Activated naive CD4-positive, alpha-beta T cell treated with anti-CD3 and anti-CD28 coated beads for 36 hours (primary cell): ENCODE measurements at regions not wholly inside any gene's neighbourhood (a gene's known extent, or its start where the extent isn't known, plus 50 kb on each side); places are given as distances from the start of the nearest gene placed in this dataset.
"Not testable (repeated sequence)": the region's sequence is repeated elsewhere in the genome, so short reads cannot be mapped to it uniquely, and the experiment has no call there.

Experiments
- CTCF ChIA-PET: fragments of 350-600 bp; sonication (Branson Sonifier 250); formaldehyde crosslinking; loops from one replicate; lab custom pipeline; 2021; ENCODE audit warnings: antibody characterized with exemption; lab: Charles Lee
- DNase-seq: peaks from one replicate; pipeline ENCODE4 v3.0.0-alpha.2; 2020
- H3K27ac Mint-ChIP-seq: one replicate; pipeline ENCODE4 v1.8.0; 2021; ENCODE audit warnings: mild to moderate bottlenecking, mixed read lengths
- H3K27me3 Mint-ChIP-seq: one replicate; pipeline ENCODE4 v1.8.0; 2021; ENCODE audit warnings: low read depth, mixed read lengths
- H3K36me3 Mint-ChIP-seq: one replicate; pipeline ENCODE4 v1.8.0; 2021; ENCODE audit warnings: low read depth, mixed read lengths
- H3K4me1 Mint-ChIP-seq: one replicate; pipeline ENCODE4 v1.8.0; 2021; ENCODE audit warnings: low read depth, mixed read lengths
- H3K4me3 Mint-ChIP-seq: one replicate; pipeline ENCODE4 v1.8.0; 2021; ENCODE audit warnings: mild to moderate bottlenecking, moderate library complexity, mixed read lengths
- H3K9me3 Mint-ChIP-seq: one replicate; pipeline ENCODE4 v1.8.0; 2021; ENCODE audit warnings: mixed read lengths
- intact Hi-C: fragments of 100-400 bp; cut with micrococcal nuclease; formaldehyde crosslinking; loops from one replicate; pipeline ENCODE4 v1.15.1; 2023

DNA sequence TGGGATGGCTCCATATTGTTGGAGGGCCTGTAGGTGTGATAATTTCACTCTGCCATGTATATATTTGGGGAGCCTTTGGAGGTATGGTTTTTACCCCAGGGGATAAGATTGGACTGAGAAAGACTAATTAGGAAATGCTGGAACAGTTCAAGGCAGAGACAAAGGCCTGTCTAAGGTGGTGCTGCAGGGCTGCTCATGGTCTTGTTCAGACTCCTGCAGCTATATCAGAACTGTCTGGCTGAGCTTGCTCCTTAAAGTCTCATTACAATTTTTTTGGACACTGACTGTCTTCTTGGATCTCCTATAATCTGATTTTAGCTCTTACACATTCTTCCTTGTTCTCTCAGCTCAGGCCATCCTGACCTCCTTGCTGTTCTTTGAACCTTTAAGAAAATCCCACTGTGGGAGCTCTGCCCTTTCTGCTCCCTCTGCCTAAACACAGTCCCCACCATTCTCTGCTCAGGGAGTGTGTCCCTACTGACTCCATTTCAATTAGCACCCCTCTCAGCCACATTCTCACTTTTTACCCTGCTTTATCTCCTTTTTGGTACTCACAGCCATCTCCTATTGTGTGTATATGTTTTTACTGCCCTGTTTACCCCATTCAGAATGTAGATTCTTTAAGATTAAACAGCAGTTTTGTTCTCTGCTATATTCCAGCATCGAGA is 468.7 kb upstream of the FANCL start:
- no peaks in the 10 kb centered on the region for H3K9me3 Mint-ChIP-seq
- no peak overlapping the region for H3K4me3 Mint-ChIP-seq
- DNase-seq = no peak
- H3K27me3 Mint-ChIP-seq = no peaks in the 10 kb centered on the region
- H3K4me1 Mint-ChIP-seq = no peaks in the 10 kb centered on the region
- CTCF ChIA-PET = no interaction called here
- no peak overlapping the region for H3K27ac Mint-ChIP-seq
- H3K36me3 Mint-ChIP-seq = no peaks in the 10 kb centered on the region
- intact Hi-C loops = no loop called here

DNA sequence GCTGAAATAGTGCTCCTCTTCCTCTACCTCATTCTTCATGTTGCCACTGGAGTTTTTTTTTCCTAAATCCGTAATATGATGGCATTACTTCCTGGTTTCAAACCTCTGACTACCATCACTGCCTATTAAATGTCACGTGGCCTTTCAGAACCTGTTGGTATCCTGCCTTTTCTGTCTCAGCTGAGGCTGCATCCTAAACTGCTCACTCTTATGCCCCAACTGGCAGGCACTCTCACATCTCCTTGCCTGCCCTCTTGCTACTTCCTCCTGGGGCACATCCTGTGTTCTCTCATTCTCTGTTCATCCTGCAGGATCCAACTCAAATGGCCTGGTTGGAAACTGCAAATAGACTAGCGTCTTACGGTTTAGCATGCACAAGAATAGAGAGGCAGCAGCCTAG is 468.1 kb upstream of the FANCL start:
- CTCF ChIA-PET = no interaction called here
- H3K9me3 Mint-ChIP-seq = no peaks in the 10 kb centered on the region
- H3K36me3 Mint-ChIP-seq = no peaks in the 10 kb centered on the region
- no peaks in the 10 kb centered on the region for H3K27me3 Mint-ChIP-seq
- no peaks in the 10 kb centered on the region for H3K4me1 Mint-ChIP-seq
- H3K27ac Mint-ChIP-seq = no peak overlapping the region
- no peak for DNase-seq
- intact Hi-C loops = no loop called here
- H3K4me3 Mint-ChIP-seq = no peak overlapping the region

DNA sequence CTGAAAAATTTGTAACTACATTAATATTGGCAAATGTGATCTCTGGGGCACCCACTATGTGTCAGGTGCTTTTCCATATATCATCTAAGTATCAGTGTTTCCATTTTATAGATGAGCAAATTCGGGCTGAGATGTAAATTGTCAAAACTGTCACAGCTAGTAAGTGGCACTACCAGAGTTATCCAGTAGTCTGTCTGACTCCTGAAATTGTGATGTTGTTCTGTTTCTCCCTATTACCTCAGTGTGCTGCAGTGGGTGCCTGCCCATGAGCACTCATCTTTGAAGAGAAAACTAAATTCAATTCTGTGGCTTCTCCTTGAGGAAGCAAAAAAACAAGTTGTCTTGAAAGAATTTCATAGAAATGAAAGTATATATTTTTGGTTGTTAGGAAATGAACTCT is 467.4 kb upstream of the FANCL start:
- intact Hi-C loops = no loop called here
- Mint-ChIP-seq H3K9me3 (no peaks in the 10 kb centered on the region), H3K27me3 (no peaks in the 10 kb centered on the region), H3K4me3 (no peak overlapping the region), H3K36me3 (no peaks in the 10 kb centered on the region), H3K27ac (no peak overlapping the region), H3K4me1 (no peaks in the 10 kb centered on the region)
- CTCF ChIA-PET = no interaction called here
- DNase-seq = no peak

DNA sequence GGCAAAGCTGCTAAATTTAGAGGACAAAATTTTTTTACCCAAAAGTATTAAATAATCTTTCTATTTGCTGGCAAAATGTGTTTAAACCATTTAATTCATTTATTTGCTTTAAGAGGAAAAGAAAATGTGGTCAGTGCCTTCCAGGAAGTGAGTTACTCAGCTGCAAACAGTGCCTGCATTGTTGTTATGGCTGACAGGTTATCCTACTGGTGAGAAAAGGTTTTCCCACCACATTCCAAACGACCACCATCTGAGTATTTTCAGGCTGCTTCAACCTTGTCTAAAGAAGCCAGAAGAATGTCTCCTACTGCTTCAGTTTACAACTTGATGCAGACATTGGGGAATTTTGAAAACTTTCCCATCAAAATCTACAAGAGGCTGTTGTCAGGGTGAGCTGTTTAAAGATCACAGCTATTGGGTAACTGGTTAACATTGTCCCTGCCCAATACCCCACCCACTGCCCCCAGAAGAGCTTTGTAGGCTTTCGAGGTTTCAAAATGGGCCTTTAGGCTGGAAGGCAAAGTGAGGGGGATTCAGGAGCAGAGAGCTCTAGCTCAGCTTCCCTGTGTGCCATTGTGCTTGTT is 461.3 kb upstream of the FANCL start:
- no peak for DNase-seq

GRCh38 chr2:58701688-58702301 is 460.7 kb upstream of the FANCL start:
- no peaks in the 10 kb centered on the region for H3K27me3 Mint-ChIP-seq

More for the DNA sequence above, 461.3 kb upstream of the FANCL start:
- intact Hi-C loops = no loop called here
- Mint-ChIP-seq H3K9me3 (no peaks in the 10 kb centered on the region), H3K27ac (no peak overlapping the region), H3K27me3 (no peaks in the 10 kb centered on the region), H3K4me1 (no peaks in the 10 kb centered on the region), H3K36me3 (no peaks in the 10 kb centered on the region), H3K4me3 (no peak overlapping the region)
- CTCF ChIA-PET = no interaction called here

GRCh38 chr2:58700591-58700990 is 459.5 kb upstream of the FANCL start:
- no peak for DNase-seq
- no peaks in the 10 kb centered on the region for H3K4me1 Mint-ChIP-seq
- no peaks in the 10 kb centered on the region for H3K27me3 Mint-ChIP-seq
- CTCF ChIA-PET = interaction anchor here (0.5 kb wide), 1 partner anchor 782 kb away, joined by 3 read pairs; no protein-coding TSS in a partner anchor
- no peak overlapping the region for H3K27ac Mint-ChIP-seq
- H3K4me3 Mint-ChIP-seq = no peak overlapping the region
- no peaks in the 10 kb centered on the region for H3K9me3 Mint-ChIP-seq
- intact Hi-C loops = no loop called here
- no peaks in the 10 kb centered on the region for H3K36me3 Mint-ChIP-seq

More at GRCh38 chr2:58701688-58702301, 460.7 kb upstream of the FANCL start:
- no peaks in the 10 kb centered on the region for H3K36me3 Mint-ChIP-seq
- no peak for DNase-seq
- no peak overlapping the region for H3K4me3 Mint-ChIP-seq
- H3K4me1 Mint-ChIP-seq = no peaks in the 10 kb centered on the region
- CTCF ChIA-PET = no interaction called here
- H3K9me3 Mint-ChIP-seq = no peaks in the 10 kb centered on the region
- intact Hi-C loops = no loop called here
- no peak overlapping the region for H3K27ac Mint-ChIP-seq

DNA sequence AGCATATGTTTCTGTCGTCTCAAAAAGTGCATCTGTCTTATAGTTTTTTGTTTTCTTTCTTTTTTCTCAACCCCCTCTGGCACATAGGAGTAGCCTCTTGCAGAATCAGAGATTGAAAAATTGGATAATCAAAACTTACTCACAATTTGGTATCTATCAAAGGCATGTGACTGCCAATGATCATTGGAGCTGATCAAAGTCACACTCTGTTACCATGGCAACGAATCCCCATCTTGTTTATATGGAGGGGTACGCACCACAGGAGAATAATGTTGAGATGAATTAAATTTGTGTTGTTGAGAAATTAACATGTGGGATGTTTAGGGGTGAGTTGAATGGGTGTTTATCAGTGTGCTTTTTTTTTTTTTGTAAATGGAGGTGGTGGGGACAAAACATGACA is 458.3 kb upstream of the FANCL start:
- no peaks in the 10 kb centered on the region for H3K36me3 Mint-ChIP-seq
- H3K4me1 Mint-ChIP-seq = no peaks in the 10 kb centered on the region
- CTCF ChIA-PET = no interaction called here
- H3K27ac Mint-ChIP-seq = no peak overlapping the region
- H3K4me3 Mint-ChIP-seq = no peak overlapping the region
- DNase-seq = no peak
- intact Hi-C loops = no loop called here
- H3K27me3 Mint-ChIP-seq = no peaks in the 10 kb centered on the region
- H3K9me3 Mint-ChIP-seq = no peaks in the 10 kb centered on the region

DNA sequence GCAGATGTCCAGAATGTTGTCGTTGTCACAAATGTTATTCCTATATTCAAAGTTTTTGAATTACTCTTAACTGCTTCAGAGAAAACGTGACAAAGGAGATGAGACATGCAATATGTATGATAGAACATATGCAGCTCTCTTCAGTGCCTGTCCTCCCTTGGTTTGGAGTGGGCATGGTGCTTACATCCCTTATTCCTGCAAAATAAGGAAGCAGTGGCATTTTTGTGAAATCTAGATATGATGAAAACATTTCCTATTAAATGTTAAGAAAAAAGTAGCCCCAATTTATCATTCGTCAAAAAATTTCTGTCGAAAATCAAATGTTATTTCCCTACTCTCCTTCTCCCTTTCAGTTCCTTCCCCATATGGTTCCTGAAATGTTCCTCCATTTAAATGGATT is 457.5 kb upstream of the FANCL start:
- H3K27me3 Mint-ChIP-seq = no peaks in the 10 kb centered on the region
- no peaks in the 10 kb centered on the region for H3K36me3 Mint-ChIP-seq
- no peaks in the 10 kb centered on the region for H3K4me1 Mint-ChIP-seq
- CTCF ChIA-PET = no interaction called here
- no peak overlapping the region for H3K27ac Mint-ChIP-seq
- intact Hi-C loops = no loop called here
- DNase-seq = no peak
- no peak overlapping the region for H3K4me3 Mint-ChIP-seq
- peaks cover 6% of the 10 kb centered on the region for H3K9me3 Mint-ChIP-seq

GRCh38 chr2:58694114-58694513 is 453.0 kb upstream of the FANCL start:
- H3K27ac Mint-ChIP-seq, CTCF ChIA-PET, intact Hi-C loops, DNase-seq, H3K36me3 Mint-ChIP-seq, H3K4me3 Mint-ChIP-seq, H3K9me3 Mint-ChIP-seq, H3K4me1 Mint-ChIP-seq, H3K27me3 Mint-ChIP-seq: not testable (repeated sequence)

GRCh38 chr2:58691041-58691440 is 449.9 kb upstream of the FANCL start:
- CTCF ChIA-PET = interaction anchor here (0.6 kb wide), 2 partner anchors 317 to 931 kb away, joined by 3 read pairs; no protein-coding TSS in a partner anchor
- H3K36me3 Mint-ChIP-seq, DNase-seq, H3K4me3 Mint-ChIP-seq, H3K4me1 Mint-ChIP-seq, H3K9me3 Mint-ChIP-seq, H3K27ac Mint-ChIP-seq, H3K27me3 Mint-ChIP-seq, intact Hi-C loops: not testable (repeated sequence)

GRCh38 chr2:58688813-58689212 is 447.7 kb upstream of the FANCL start:
- Mint-ChIP-seq H3K36me3 (no peaks in the 10 kb centered on the region), H3K27ac (no peak overlapping the region), H3K4me1 (no peaks in the 10 kb centered on the region), H3K4me3 (no peak overlapping the region), H3K9me3 (peaks cover 4% of the 10 kb centered on the region), H3K27me3 (no peaks in the 10 kb centered on the region)
- DNase-seq = no peak
- intact Hi-C loops = no loop called here
- CTCF ChIA-PET = no interaction called here

GRCh38 chr2:58686776-58687175 is 445.7 kb upstream of the FANCL start:
- intact Hi-C loops = no loop called here
- DNase-seq = no peak
- Mint-ChIP-seq H3K4me3 (no peak overlapping the region), H3K27me3 (peaks cover 2% of the 10 kb centered on the region), H3K4me1 (no peaks in the 10 kb centered on the region), H3K36me3 (no peaks in the 10 kb centered on the region), H3K9me3 (no peaks in the 10 kb centered on the region), H3K27ac (no peak overlapping the region)
- CTCF ChIA-PET = no interaction called here
